ENCODE measurements at regions not wholly inside any gene's neighbourhood (a gene's known extent, or its start where the extent isn't known, plus 50 kb on each side); places are given as distances from the start of the nearest gene placed in this dataset.

- no peaks in the 10 kb centered on the region for H3K9me3 ChIP-seq (ENCODE audit: low read depth)
- H3K27ac ChIP-seq, result no peak overlapping the region
- H3K79me2 ChIP-seq (ENCODE audit: low read depth), result no peaks in the 10 kb centered on the region
- peaks cover 30% of the 10 kb centered on the region for H3K9me3 Mint-ChIP-seq
- no peaks in the 10 kb centered on the region for H3K27me3 ChIP-seq
- peaks cover 45% of the 10 kb centered on the region for H3K4me1 Mint-ChIP-seq
- no peaks in the 10 kb centered on the region for H3K36me3 ChIP-seq
- no peak overlapping the region for H3K27ac Mint-ChIP-seq
- H3K4me3 Mint-ChIP-seq, result no peak overlapping the region
- no peaks in the 10 kb centered on the region for H3F3A ChIP-seq (ENCODE audit: low read depth)
- peaks cover 16% of the 10 kb centered on the region for H3K27me3 Mint-ChIP-seq (ENCODE audit: insufficient read depth, low read depth)
- H3K4me2 ChIP-seq, result no peak overlapping the region
- H3K4me1 ChIP-seq, result peaks cover 16% of the 10 kb centered on the region
- H4K20me1 ChIP-seq (ENCODE audit: low read depth), result no peaks in the 10 kb centered on the region
- no peak overlapping the region for H2AFZ ChIP-seq (replicated peaks)
- H3K9ac ChIP-seq, result no peak overlapping the region
- peaks cover 1% of the 10 kb centered on the region for H3K36me3 Mint-ChIP-seq
- no peak for TF ChIP-seq EZH2 (IDR thresholded peaks at IDR 0.05)
- no peak for TF ChIP-seq CTCF (IDR thresholded peaks at IDR 0.05)
- no peak for TF ChIP-seq EZH2phosphoT487 (IDR thresholded peaks at IDR 0.05)
- DNase-seq (ENCODE audit: low spot score), result no peak
- H3K4me3 ChIP-seq, result no peak overlapping the region
Measured at GRCh38 chr20:48393311-48393685, 434.5 kb downstream of the PREX1 start.

GRCh38 chr20:48392407-48393310 is 435.1 kb downstream of the PREX1 start:
- Histone ChIP-seq H3F3A (ENCODE audit: low read depth) (peaks cover 2% of the 10 kb centered on the region), H3K9ac (no peak overlapping the region), H3K79me2 (ENCODE audit: low read depth) (no peaks in the 10 kb centered on the region), H3K27me3 (no peaks in the 10 kb centered on the region), H3K27ac (no peak overlapping the region), H3K4me2 (no peak overlapping the region), H2AFZ (replicated peaks) (no peak overlapping the region), H4K20me1 (ENCODE audit: low read depth) (no peaks in the 10 kb centered on the region), H3K4me3 (no peak overlapping the region), H3K36me3 (no peaks in the 10 kb centered on the region), H3K4me1 (peaks cover 17% of the 10 kb centered on the region), H3K9me3 (ENCODE audit: low read depth) (no peaks in the 10 kb centered on the region)
- no peak overlapping the region for H3K27ac Mint-ChIP-seq
- peaks cover 30% of the 10 kb centered on the region for H3K9me3 Mint-ChIP-seq
- TF ChIP-seq EZH2phosphoT487 (IDR thresholded peaks at IDR 0.05) (no peak), CTCF (IDR thresholded peaks at IDR 0.05) (no peak), EZH2 (IDR thresholded peaks at IDR 0.05) (no peak)
- H3K27me3 Mint-ChIP-seq (ENCODE audit: insufficient read depth, low read depth), result peaks cover 12% of the 10 kb centered on the region
- DNase-seq (ENCODE audit: low spot score), result no peak
- no peak overlapping the region for H3K4me3 Mint-ChIP-seq
- H3K36me3 Mint-ChIP-seq, result peaks cover 1% of the 10 kb centered on the region
- H3K4me1 Mint-ChIP-seq, result peaks cover 44% of the 10 kb centered on the region

GRCh38 chr20:48390981-48391380 is 436.8 kb downstream of the PREX1 start:
- no peak overlapping the region for H3K4me3 ChIP-seq

More at GRCh38 chr20:48390981-48391380, 436.8 kb downstream of the PREX1 start:
- Histone ChIP-seq H3K27me3 (no peaks in the 10 kb centered on the region), H3K79me2 (ENCODE audit: low read depth) (no peaks in the 10 kb centered on the region), H3F3A (ENCODE audit: low read depth) (peaks cover 3% of the 10 kb centered on the region), H3K9ac (no peak overlapping the region), H3K27ac (no peak overlapping the region), H2AFZ (replicated peaks) (no peak overlapping the region), H3K9me3 (ENCODE audit: low read depth) (no peaks in the 10 kb centered on the region), H3K36me3 (no peaks in the 10 kb centered on the region), H3K4me1 (peaks cover 13% of the 10 kb centered on the region), H4K20me1 (ENCODE audit: low read depth) (no peaks in the 10 kb centered on the region), H3K4me2 (no peak overlapping the region)
- peaks cover 1% of the 10 kb centered on the region for H3K36me3 Mint-ChIP-seq
- TF ChIP-seq CTCF (IDR thresholded peaks at IDR 0.05) (no peak), EZH2phosphoT487 (IDR thresholded peaks at IDR 0.05) (no peak), EZH2 (IDR thresholded peaks at IDR 0.05) (no peak)
- no peak overlapping the region for H3K27ac Mint-ChIP-seq
- peaks cover 30% of the 10 kb centered on the region for H3K9me3 Mint-ChIP-seq
- H3K4me3 Mint-ChIP-seq, result no peak overlapping the region
- peaks cover 17% of the 10 kb centered on the region for H3K27me3 Mint-ChIP-seq (ENCODE audit: insufficient read depth, low read depth)
- peaks cover 35% of the 10 kb centered on the region for H3K4me1 Mint-ChIP-seq
- DNase-seq (ENCODE audit: low spot score), result no peak
